Neutrophil (primary cell): ENCODE measurements at regions not wholly inside any gene's neighbourhood (a gene's known extent, or its start where the extent isn't known, plus 50 kb on each side); places are given as distances from the start of the nearest gene placed in this dataset.

Experiments used
- H3K27ac ChIP-seq: fragments of 200-600 bp; sonication (generic); 2 replicates; pipeline ENCODE4 v1.5.1; 2016; ENCODE audit warnings: mild to moderate bottlenecking, moderate library complexity
- H3K27me3 ChIP-seq: fragments of 200-600 bp; sonication (generic); 2 replicates; pipeline ENCODE4 v1.6.0; 2016; ENCODE audit warnings: mild to moderate bottlenecking
- H3K36me3 ChIP-seq: fragments of 200-600 bp; sonication (generic); 2 replicates; pipeline ENCODE4 v1.5.1; 2017
- H3K4me1 ChIP-seq, 2 experiments: fragments of 200-600 bp in 1 of 2; sonication (generic) in 1 of 2; 1 replicate in 1 of 2; 2 replicates in 1 of 2; pipeline versions ENCODE4 v1.5.1 to v1.6.1; 2013 to 2016; ENCODE audit warnings: low read depth in 1 of 2, low read length in 1 of 2, mild to moderate bottlenecking in 1 of 2, moderate library complexity in 1 of 2; ENCODE audit not compliant: control insufficient read depth in 1 of 2, insufficient read depth in 1 of 2
- H3K4me3 ChIP-seq, 2 experiments: fragments of 200-600 bp in 1 of 2; sonication (generic) in 1 of 2; 1 replicate in 1 of 2; 2 replicates in 1 of 2; pipeline ENCODE4 v1.5.1; 2013 to 2016; ENCODE audit warnings: low read depth in 1 of 2, low read length in 1 of 2, mild to moderate bottlenecking in 1 of 2, moderate library complexity in 1 of 2
- H3K9me3 ChIP-seq: fragments of 200-600 bp; sonication (generic); 2 replicates; pipeline ENCODE4 v1.5.1; 2016
- CTCF ChIP-seq: fragments of 200-600 bp; sonication (generic); IDR thresholded peaks from 2 replicates; pipeline ENCODE4 v1.5.1; 2016; ENCODE audit warnings: antibody characterized with exemption

- Histone ChIP-seq H3K27me3 (no peaks in the 10 kb centered on the region), H3K4me1 (no peaks in the 10 kb centered on the region), H3K4me3 (no peak overlapping the region), H3K9me3 (no peaks in the 10 kb centered on the region), H3K36me3 (no peaks in the 10 kb centered on the region), H3K27ac (no peak overlapping the region)
- TF ChIP-seq CTCF: no peak
Observed at GRCh38 chr5:4518903-4519672, 621.0 kb upstream of the ADAMTS16 start.

GRCh38 chr5:4520559-4520958 lies 619.6 kb upstream of the ADAMTS16 start:
- no peak for TF ChIP-seq CTCF
- Histone ChIP-seq H3K9me3 (no peaks in the 10 kb centered on the region), H3K27ac (no peak overlapping the region), H3K4me1 (no peaks in the 10 kb centered on the region), H3K4me3 (no peak overlapping the region), H3K27me3 (no peaks in the 10 kb centered on the region), H3K36me3 (no peaks in the 10 kb centered on the region)

DNA sequence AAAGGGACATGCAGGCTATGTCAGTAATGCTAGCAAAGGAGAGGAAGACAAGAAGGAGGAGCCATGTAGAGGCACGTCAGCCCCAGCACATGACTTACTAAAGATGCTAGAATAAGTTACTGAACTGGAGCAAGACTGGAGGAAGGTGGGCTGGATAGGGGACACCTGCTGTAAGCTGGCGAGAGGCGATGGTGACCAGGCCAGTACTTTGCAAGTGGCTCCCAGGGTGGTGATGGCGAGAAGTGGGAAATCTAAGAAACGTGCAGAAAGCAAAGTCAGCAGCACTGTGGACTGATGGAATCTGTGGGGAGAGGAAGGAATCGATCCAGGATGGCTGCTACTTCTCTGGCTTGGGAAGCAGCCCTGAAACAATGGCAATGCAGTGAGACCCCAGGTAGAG lies 617.1 kb upstream of the ADAMTS16 start:
- no peaks in the 10 kb centered on the region for H3K36me3 ChIP-seq
- H3K9me3 ChIP-seq: no peaks in the 10 kb centered on the region
- no peak overlapping the region for H3K4me3 ChIP-seq
- no peaks in the 10 kb centered on the region for H3K27me3 ChIP-seq
- no peak for TF ChIP-seq CTCF
- no peaks in the 10 kb centered on the region for H3K4me1 ChIP-seq
- no peak overlapping the region for H3K27ac ChIP-seq

DNA sequence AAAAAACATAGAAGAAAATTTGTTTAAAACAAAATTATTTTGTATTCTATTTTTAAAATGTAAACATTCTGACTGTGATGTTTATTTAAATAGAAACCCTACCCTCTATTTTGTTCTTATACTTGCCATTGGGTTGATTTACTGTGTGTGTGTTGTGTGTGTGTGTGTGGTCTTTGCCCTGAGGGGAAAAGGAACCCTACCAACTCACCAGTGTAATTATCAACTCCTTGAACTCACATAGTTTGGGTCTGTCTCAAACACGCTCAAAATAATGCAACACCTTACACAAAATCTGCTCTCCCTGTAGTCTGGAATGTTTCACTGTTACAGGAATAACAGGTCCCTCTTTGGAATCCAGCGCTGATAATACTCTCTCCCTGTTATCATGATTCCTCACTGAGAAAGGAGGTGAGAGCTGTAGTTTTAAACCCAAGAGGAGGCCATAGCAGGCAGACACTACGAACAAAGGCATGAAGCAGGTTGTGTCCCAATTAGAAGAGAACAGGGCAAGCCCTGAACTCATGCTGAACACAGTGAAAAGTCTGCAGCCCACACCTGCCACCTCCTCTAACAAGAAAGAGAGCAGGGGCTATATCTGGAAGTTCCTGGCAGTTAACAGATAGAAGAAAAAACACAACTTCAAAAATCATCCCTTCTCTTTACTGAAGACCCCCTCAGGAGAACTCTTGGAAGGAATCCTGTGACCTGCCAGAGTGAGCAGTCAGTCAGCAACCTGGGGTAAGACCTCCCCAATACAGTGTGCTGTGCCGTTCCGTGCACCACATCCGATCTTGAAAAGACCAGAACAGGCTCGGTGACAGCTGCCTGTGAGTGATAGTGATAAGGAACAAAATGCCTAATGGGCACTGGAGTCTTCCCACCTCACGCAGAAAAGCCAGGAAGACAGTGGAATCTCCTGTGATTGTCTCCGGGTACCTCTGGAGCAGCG lies 608.1 kb upstream of the ADAMTS16 start:
- Histone ChIP-seq H3K36me3 (no peaks in the 10 kb centered on the region), H3K4me3 (no peak overlapping the region), H3K4me1 (no peaks in the 10 kb centered on the region), H3K9me3 (no peaks in the 10 kb centered on the region), H3K27ac (no peak overlapping the region), H3K27me3 (no peaks in the 10 kb centered on the region)
- TF ChIP-seq CTCF: no peak

DNA sequence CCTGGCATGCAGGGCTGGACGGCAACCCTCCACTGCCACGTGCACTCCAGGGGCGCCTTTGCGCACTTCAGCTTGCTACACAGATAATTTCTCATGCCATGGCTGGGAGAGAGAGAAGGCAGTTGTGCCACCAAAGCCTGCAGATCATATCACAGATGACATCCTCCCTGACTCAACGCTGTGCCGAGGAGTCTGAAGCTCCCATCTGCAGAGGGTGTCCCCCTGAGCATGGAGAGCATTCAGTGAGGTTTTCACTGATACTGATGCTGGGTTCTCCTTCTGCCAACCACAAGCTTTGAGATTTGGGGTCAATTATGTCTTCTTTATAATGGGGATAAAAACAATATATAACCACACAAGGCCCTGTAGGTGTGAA lies 607.4 kb upstream of the ADAMTS16 start:
- no peak overlapping the region for H3K4me3 ChIP-seq
- no peaks in the 10 kb centered on the region for H3K27me3 ChIP-seq
- H3K36me3 ChIP-seq: no peaks in the 10 kb centered on the region
- H3K9me3 ChIP-seq: no peaks in the 10 kb centered on the region
- no peaks in the 10 kb centered on the region for H3K4me1 ChIP-seq
- no peak for TF ChIP-seq CTCF
- H3K27ac ChIP-seq: no peak overlapping the region
